Ovary (tissue), 3 donors: ENCODE measurements at regions not wholly inside any gene's neighbourhood (a gene's known extent, or its start where the extent isn't known, plus 50 kb on each side); places are given as distances from the start of the nearest gene placed in this dataset.

Experiments
- EP300 ChIP-seq: sonication (generic); formaldehyde crosslinking; IDR thresholded peaks from one replicate; pipeline ENCODE4 v1.6.1; 2017; ENCODE audit warnings: antibody characterized with exemption
- POLR2A ChIP-seq: fragments of 450-650 bp; IDR thresholded peaks from one replicate; pipeline ENCODE4 v1.6.1; 2017; ENCODE audit warnings: antibody characterized with exemption, mild to moderate bottlenecking, moderate library complexity
- TF ChIP-seq, protein P1 (sequence below), 3 donors: fragments of 450-650 bp in 2 of 3; fragments of 200-600 bp in 1 of 3; IDR thresholded peaks; one replicate each; pipeline versions ENCODE4 v1.5.1 to v1.8.0; 2016 to 2022; ENCODE audit warnings: antibody characterized with exemption in 3 of 3, mild to moderate bottlenecking in 1 of 3
- donor health status: DM: no; HTN: no; CAD: no.

DNA sequence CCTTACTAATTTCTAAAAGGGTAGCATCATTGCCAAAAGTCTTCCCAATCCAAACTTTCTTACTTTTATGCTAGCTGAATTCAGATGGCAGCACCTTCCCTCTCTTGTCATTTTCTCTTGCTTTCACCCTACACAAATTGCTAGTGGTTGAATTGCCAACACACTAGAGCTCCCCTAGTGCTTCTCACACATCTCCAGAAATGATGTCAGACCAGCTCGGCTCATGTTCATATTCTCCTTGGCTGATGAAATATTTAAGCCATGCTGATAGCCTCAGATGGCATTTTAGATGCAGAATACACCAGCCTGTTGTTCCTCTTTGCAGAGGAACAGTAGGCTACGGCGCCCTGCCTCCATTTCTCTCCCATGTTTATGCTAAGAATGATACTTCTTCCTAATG, 256.9 kb downstream of the PTBP2 start:
- TF ChIP-seq, protein P1, sequence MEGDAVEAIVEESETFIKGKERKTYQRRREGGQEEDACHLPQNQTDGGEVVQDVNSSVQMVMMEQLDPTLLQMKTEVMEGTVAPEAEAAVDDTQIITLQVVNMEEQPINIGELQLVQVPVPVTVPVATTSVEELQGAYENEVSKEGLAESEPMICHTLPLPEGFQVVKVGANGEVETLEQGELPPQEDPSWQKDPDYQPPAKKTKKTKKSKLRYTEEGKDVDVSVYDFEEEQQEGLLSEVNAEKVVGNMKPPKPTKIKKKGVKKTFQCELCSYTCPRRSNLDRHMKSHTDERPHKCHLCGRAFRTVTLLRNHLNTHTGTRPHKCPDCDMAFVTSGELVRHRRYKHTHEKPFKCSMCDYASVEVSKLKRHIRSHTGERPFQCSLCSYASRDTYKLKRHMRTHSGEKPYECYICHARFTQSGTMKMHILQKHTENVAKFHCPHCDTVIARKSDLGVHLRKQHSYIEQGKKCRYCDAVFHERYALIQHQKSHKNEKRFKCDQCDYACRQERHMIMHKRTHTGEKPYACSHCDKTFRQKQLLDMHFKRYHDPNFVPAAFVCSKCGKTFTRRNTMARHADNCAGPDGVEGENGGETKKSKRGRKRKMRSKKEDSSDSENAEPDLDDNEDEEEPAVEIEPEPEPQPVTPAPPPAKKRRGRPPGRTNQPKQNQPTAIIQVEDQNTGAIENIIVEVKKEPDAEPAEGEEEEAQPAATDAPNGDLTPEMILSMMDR (IDR thresholded peaks at IDR 0.05) = no peak
- no peak for TF ChIP-seq POLR2A
- no peak for TF ChIP-seq EP300
